ENCODE measurements at regions not wholly inside any gene's neighbourhood (a gene's known extent, or its start where the extent isn't known, plus 50 kb on each side); places are given as distances from the start of the nearest gene placed in this dataset.

- peaks cover 6 to 12% of the 10 kb centered on the region in 2 donors for H3K9me3 Mint-ChIP-seq
- H3K36me3 Mint-ChIP-seq (ENCODE audit: insufficient read depth): no peaks in the 10 kb centered on the region
- no peak overlapping the region for H3K4me3 Mint-ChIP-seq
- no peak for ATAC-seq (replicated peaks)
- H3K27me3 Mint-ChIP-seq: no peaks in the 10 kb centered on the region
- H3K27ac Mint-ChIP-seq: no peak overlapping the region
- no peaks in the 10 kb centered on the region for H3K4me1 Mint-ChIP-seq (ENCODE audit: low read depth in 2 of 2)
- DNase-seq: no peak
Observed at GRCh38 chr16:61596655-61597054, 439.6 kb downstream of the CDH8 start.

DNA sequence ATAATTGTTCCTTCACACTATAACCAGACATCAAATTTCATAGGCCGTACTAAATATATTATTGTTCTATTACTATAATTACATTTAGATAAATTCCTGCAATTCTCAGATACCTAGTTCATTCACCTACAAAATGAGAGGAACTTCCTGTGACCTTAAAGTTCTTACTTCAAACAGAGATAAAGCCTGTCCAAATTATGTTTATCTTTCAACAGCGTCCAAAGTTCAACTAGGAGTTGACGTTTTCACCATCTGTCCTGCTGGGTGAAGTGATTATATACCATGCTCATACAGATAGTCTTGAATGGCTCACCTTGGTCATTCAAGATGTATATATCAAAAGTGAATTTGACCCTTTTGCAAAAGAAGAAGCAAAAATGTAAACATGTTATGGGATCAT is 440.6 kb downstream of the CDH8 start:
- no peaks in the 10 kb centered on the region for H3K4me1 Mint-ChIP-seq (ENCODE audit: low read depth in 2 of 2)
- no peaks in the 10 kb centered on the region for H3K27me3 Mint-ChIP-seq
- H3K4me3 Mint-ChIP-seq: no peak overlapping the region
- peaks cover 5 to 12% of the 10 kb centered on the region in 2 donors for H3K9me3 Mint-ChIP-seq
- no peaks in the 10 kb centered on the region for H3K36me3 Mint-ChIP-seq (ENCODE audit: insufficient read depth)
- H3K27ac Mint-ChIP-seq: no peak overlapping the region
- no peak for ATAC-seq (replicated peaks)
- DNase-seq: no peak

DNA sequence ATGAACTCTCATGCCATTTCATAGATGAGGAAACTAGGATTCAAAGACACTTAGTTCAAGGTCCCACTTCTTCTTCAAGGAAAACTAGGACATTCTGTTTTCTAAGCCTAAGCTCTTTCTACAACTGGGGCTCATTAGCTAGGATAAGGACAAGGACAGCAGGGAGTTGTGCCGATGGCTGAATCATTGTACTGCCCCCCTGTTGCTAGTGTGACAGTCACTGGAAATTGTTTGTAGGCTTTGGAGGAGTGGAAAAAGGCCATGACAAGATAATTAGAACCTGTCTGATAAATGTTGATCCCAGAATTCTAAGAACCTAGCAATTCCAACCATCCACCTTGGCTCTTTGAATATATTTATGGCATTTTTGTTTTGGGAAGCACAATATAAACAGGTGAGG is 445.7 kb downstream of the CDH8 start:
- Mint-ChIP-seq H3K27ac (no peak overlapping the region), H3K4me3 (no peak overlapping the region), H3K9me3 (peaks cover 7 to 22% of the 10 kb centered on the region in 2 donors), H3K36me3 (ENCODE audit: insufficient read depth) (no peaks in the 10 kb centered on the region), H3K4me1 (ENCODE audit: low read depth in 2 of 2) (no peaks in the 10 kb centered on the region), H3K27me3 (no peaks in the 10 kb centered on the region)
- no peak for DNase-seq
- no peak for ATAC-seq (replicated peaks)

DNA sequence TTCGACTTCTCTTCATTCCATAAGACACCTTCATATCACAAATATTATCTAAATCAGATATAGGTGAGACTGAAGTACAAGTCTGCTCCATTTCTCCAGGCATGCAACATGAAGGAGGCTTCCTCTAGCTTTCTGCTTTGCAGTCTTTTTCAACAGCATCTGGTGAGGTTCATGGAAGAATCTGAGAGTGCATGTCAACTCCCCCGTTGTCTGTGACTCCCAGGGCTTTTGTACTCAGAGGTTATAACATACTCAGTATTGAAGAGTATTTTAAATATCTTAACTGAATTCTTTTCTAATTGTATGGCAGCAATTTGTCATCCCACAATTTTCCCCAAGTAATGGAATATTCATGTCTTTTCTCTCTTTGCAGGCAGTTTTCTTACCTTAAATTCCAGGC is 448.7 kb downstream of the CDH8 start:
- Mint-ChIP-seq H3K9me3 (peaks cover 11 to 24% of the 10 kb centered on the region in 2 donors), H3K27ac (no peak overlapping the region), H3K27me3 (no peaks in the 10 kb centered on the region), H3K36me3 (ENCODE audit: insufficient read depth) (no peaks in the 10 kb centered on the region), H3K4me3 (no peak overlapping the region), H3K4me1 (ENCODE audit: low read depth in 2 of 2) (no peaks in the 10 kb centered on the region)
- no peak for ATAC-seq (replicated peaks)
- DNase-seq: no peak

- no peaks in the 10 kb centered on the region for H3K4me1 Mint-ChIP-seq (ENCODE audit: low read depth in 2 of 2)
- no peak overlapping the region for H3K4me3 Mint-ChIP-seq
- no peaks in the 10 kb centered on the region for H3K27me3 Mint-ChIP-seq
Observed at GRCh38 chr16:61581417-61582046, 454.7 kb downstream of the CDH8 start.

GRCh38 chr16:61580579-61580978 is 455.7 kb downstream of the CDH8 start:
- peaks cover 13 to 29% of the 10 kb centered on the region in 2 donors for H3K9me3 Mint-ChIP-seq
- no peak overlapping the region for H3K27ac Mint-ChIP-seq

More at GRCh38 chr16:61581417-61582046, 454.7 kb downstream of the CDH8 start:
- ATAC-seq (replicated peaks) (no peak), DNase-seq (no peak)
- Mint-ChIP-seq H3K36me3 (ENCODE audit: insufficient read depth) (no peaks in the 10 kb centered on the region), H3K9me3 (peaks cover 9 to 22% of the 10 kb centered on the region in 2 donors), H3K27ac (no peak overlapping the region)

DNA sequence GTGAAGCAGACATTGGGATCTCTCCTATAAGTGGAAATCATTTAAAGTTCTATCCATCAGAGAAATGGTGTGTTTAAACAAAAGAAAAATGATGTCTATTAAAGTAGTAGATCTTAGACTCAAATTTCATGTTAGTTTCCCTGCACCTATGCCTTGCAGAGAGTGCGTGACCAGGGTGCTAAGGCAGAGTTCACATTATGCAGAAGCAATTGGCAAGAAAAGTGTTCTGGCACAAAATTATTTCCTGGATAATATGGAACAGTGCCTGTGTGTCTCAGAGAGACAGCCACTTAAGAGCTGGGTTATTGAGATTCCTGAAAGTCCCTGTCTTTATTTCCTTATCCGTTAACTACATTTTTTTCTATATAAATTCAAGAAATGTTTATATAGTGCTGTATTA is 457.0 kb downstream of the CDH8 start:
- peaks cover 13 to 30% of the 10 kb centered on the region in 2 donors for H3K9me3 Mint-ChIP-seq
- no peak overlapping the region for H3K4me3 Mint-ChIP-seq
- no peak overlapping the region for H3K27ac Mint-ChIP-seq
- no peaks in the 10 kb centered on the region for H3K36me3 Mint-ChIP-seq (ENCODE audit: insufficient read depth)
- no peaks in the 10 kb centered on the region for H3K27me3 Mint-ChIP-seq
- ATAC-seq (replicated peaks): no peak
- H3K4me1 Mint-ChIP-seq (ENCODE audit: low read depth in 2 of 2): no peaks in the 10 kb centered on the region
- no peak for DNase-seq

More at GRCh38 chr16:61580579-61580978, 455.7 kb downstream of the CDH8 start:
- DNase-seq: no peak
- H3K27me3 Mint-ChIP-seq: no peaks in the 10 kb centered on the region
- no peaks in the 10 kb centered on the region for H3K4me1 Mint-ChIP-seq (ENCODE audit: low read depth in 2 of 2)
- ATAC-seq (replicated peaks): no peak
- H3K36me3 Mint-ChIP-seq (ENCODE audit: insufficient read depth): no peaks in the 10 kb centered on the region
- H3K4me3 Mint-ChIP-seq: no peak overlapping the region

- no peaks in the 10 kb centered on the region for H3K27me3 Mint-ChIP-seq
- no peak for DNase-seq
- H3K36me3 Mint-ChIP-seq (ENCODE audit: insufficient read depth): no peaks in the 10 kb centered on the region
- H3K27ac Mint-ChIP-seq: no peak overlapping the region
- no peaks in the 10 kb centered on the region for H3K4me1 Mint-ChIP-seq (ENCODE audit: low read depth in 2 of 2)
- no peak for ATAC-seq (replicated peaks)
- H3K4me3 Mint-ChIP-seq: no peak overlapping the region
- peaks cover 25 to 49% of the 10 kb centered on the region in 2 donors for H3K9me3 Mint-ChIP-seq
Observed at GRCh38 chr16:61576476-61576875, 459.8 kb downstream of the CDH8 start.

- H3K9me3 Mint-ChIP-seq: peaks cover 25 to 52% of the 10 kb centered on the region in 2 donors
- DNase-seq (no peak), ATAC-seq (replicated peaks) (no peak)
- no peak overlapping the region for H3K27ac Mint-ChIP-seq
- H3K27me3 Mint-ChIP-seq: no peaks in the 10 kb centered on the region
- H3K4me3 Mint-ChIP-seq: no peak overlapping the region
- H3K4me1 Mint-ChIP-seq (ENCODE audit: low read depth in 2 of 2): no peaks in the 10 kb centered on the region
- no peaks in the 10 kb centered on the region for H3K36me3 Mint-ChIP-seq (ENCODE audit: insufficient read depth)
Observed at GRCh38 chr16:61575617-61576016, 460.6 kb downstream of the CDH8 start.

- ATAC-seq (replicated peaks) (no peak), DNase-seq (no peak)
- Mint-ChIP-seq H3K36me3 (ENCODE audit: insufficient read depth) (no peaks in the 10 kb centered on the region), H3K27ac (no peak overlapping the region), H3K27me3 (no peaks in the 10 kb centered on the region), H3K4me3 (no peak overlapping the region), H3K9me3 (peaks cover 29 to 57% of the 10 kb centered on the region in 2 donors), H3K4me1 (ENCODE audit: low read depth in 2 of 2) (no peaks in the 10 kb centered on the region)
Observed at GRCh38 chr16:61569028-61569427, 467.2 kb downstream of the CDH8 start.

DNA sequence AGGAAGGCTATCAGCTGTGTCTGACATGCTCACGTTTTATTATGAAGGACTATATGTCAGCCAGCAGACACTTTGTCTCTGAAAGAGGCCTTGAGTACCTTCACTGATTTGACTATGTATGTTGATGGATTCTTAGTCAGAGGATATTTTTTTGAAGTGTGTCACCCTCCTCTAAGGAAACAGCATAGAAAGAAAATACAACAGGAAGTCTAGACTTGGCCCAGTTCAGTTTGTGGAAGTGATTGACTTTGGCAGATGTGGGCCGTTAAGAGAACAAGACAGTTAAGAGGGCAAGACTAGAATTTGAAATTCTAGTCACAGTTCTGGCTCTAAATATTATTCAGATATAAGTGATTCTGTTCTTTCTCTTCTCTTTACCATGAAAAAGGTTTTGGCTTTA is 471.5 kb downstream of the CDH8 start:
- no peaks in the 10 kb centered on the region for H3K4me1 Mint-ChIP-seq (ENCODE audit: low read depth in 2 of 2)
- no peaks in the 10 kb centered on the region for H3K27me3 Mint-ChIP-seq
- peaks cover 20 to 43% of the 10 kb centered on the region in 2 donors for H3K9me3 Mint-ChIP-seq
- H3K4me3 Mint-ChIP-seq: no peak overlapping the region
- DNase-seq: no peak
- ATAC-seq (replicated peaks): no peak
- no peak overlapping the region for H3K27ac Mint-ChIP-seq
- H3K36me3 Mint-ChIP-seq (ENCODE audit: insufficient read depth): no peaks in the 10 kb centered on the region

GRCh38 chr16:61555718-61556441 is 480.4 kb downstream of the CDH8 start:
- H3K27ac Mint-ChIP-seq: no peak overlapping the region
- no peak for ATAC-seq (replicated peaks)
- DNase-seq: no peak
- H3K9me3 Mint-ChIP-seq: peaks cover 5 to 7% of the 10 kb centered on the region in 2 donors
- H3K27me3 Mint-ChIP-seq: no peaks in the 10 kb centered on the region
- H3K4me1 Mint-ChIP-seq (ENCODE audit: low read depth in 2 of 2): no peaks in the 10 kb centered on the region
- H3K36me3 Mint-ChIP-seq (ENCODE audit: insufficient read depth): no peaks in the 10 kb centered on the region
- H3K4me3 Mint-ChIP-seq: no peak overlapping the region

- no peak overlapping the region for H3K27ac Mint-ChIP-seq
- DNase-seq (no peak), ATAC-seq (replicated peaks) (no peak)
- H3K4me1 Mint-ChIP-seq (ENCODE audit: low read depth in 2 of 2): no peaks in the 10 kb centered on the region
- H3K4me3 Mint-ChIP-seq: no peak overlapping the region
- H3K27me3 Mint-ChIP-seq: no peaks in the 10 kb centered on the region
- H3K9me3 Mint-ChIP-seq: peaks cover 5 to 9% of the 10 kb centered on the region in 2 donors
- no peaks in the 10 kb centered on the region for H3K36me3 Mint-ChIP-seq (ENCODE audit: insufficient read depth)
Observed at GRCh38 chr16:61549327-61549726, 486.9 kb downstream of the CDH8 start.

- no peaks in the 10 kb centered on the region for H3K27me3 Mint-ChIP-seq
- H3K4me1 Mint-ChIP-seq (ENCODE audit: low read depth in 2 of 2): no peaks in the 10 kb centered on the region
- H3K9me3 Mint-ChIP-seq: peaks cover 3 to 9% of the 10 kb centered on the region in 2 donors
- DNase-seq: no peak
- H3K4me3 Mint-ChIP-seq: no peak overlapping the region
- no peak overlapping the region for H3K27ac Mint-ChIP-seq
- no peak for ATAC-seq (replicated peaks)
- H3K36me3 Mint-ChIP-seq (ENCODE audit: insufficient read depth): no peaks in the 10 kb centered on the region
Observed at GRCh38 chr16:61547626-61548025, 488.6 kb downstream of the CDH8 start.

Measured in effector memory CD8-positive, alpha-beta T cell (primary cell).